OCI-LY1 (cell line): ENCODE measurements at regions not wholly inside any gene's neighbourhood (a gene's known extent, or its start where the extent isn't known, plus 50 kb on each side); places are given as distances from the start of the nearest gene placed in this dataset.

Experiments used
- H2AFZ ChIP-seq: fragments of 200-600 bp; sonication (generic), shearing (Covaris generic); 2 replicates; pipeline ENCODE4 v1.6.0; 2014; ENCODE audit warnings: antibody characterized with exemption, mild to moderate bottlenecking, low read length
- H3F3A ChIP-seq: fragments of 200-600 bp; sonication (generic), shearing (Covaris generic); 2 replicates; pipeline ENCODE4 v1.6.0; 2014; ENCODE audit warnings: mild to moderate bottlenecking, antibody characterized with exemption, low read length, moderate library complexity; ENCODE audit not compliant: insufficient read depth
- H3K27ac ChIP-seq: fragments of 200-600 bp; sonication (generic); 2 replicates; pipeline ENCODE4 v1.5.1; 2014; ENCODE audit warnings: low read length, mixed run types, mild to moderate bottlenecking, low read depth; ENCODE audit not compliant: poor library complexity, severe bottlenecking
- H3K27me3 ChIP-seq: fragments of 200-600 bp; sonication (generic); 2 replicates; pipeline ENCODE4 v1.6.0; 2014; ENCODE audit warnings: antibody characterized with exemption, mild to moderate bottlenecking, low read length, moderate library complexity; ENCODE audit not compliant: insufficient read depth
- H3K36me3 ChIP-seq: fragments of 200-600 bp; sonication (generic); 2 replicates; pipeline ENCODE4 v1.6.1; 2014; ENCODE audit warnings: mild to moderate bottlenecking, antibody characterized with exemption, low read length, moderate library complexity, mixed read lengths; ENCODE audit not compliant: insufficient read depth
- H3K4me1 ChIP-seq: fragments of 200-600 bp; sonication (generic); 2 replicates; pipeline ENCODE4 v1.5.1; 2014; ENCODE audit warnings: mild to moderate bottlenecking, low read length, moderate library complexity; ENCODE audit not compliant: insufficient read depth, severe bottlenecking
- H3K4me2 ChIP-seq: fragments of 200-600 bp; sonication (generic), shearing (Covaris generic); 2 replicates; pipeline ENCODE4 v1.6.1; 2014; ENCODE audit warnings: low read length
- H3K4me3 ChIP-seq: fragments of 200-600 bp; sonication (generic); 2 replicates; pipeline ENCODE4 v1.5.1; 2014; ENCODE audit warnings: low read length, low read depth, mild to moderate bottlenecking, mixed read lengths; ENCODE audit not compliant: poor library complexity, severe bottlenecking
- H3K79me2 ChIP-seq: fragments of 200-600 bp; shearing (Covaris generic); 2 replicates; pipeline ENCODE4 v1.6.1; 2016; ENCODE audit warnings: mixed run types, low read length, mixed read lengths; ENCODE audit not compliant: insufficient read depth
- H3K9ac ChIP-seq: fragments of 200-600 bp; sonication (generic), shearing (Covaris generic); 2 replicates; pipeline ENCODE4 v1.6.1; 2014; ENCODE audit warnings: mild to moderate bottlenecking, low read length, mixed read lengths
- H3K9me2 ChIP-seq: fragments of 200-600 bp; sonication (generic), shearing (Covaris generic); 2 replicates; pipeline ENCODE4 v1.6.1; 2014; ENCODE audit warnings: low read depth, mild to moderate bottlenecking, low read length, mixed read lengths
- H3K9me3 ChIP-seq: fragments of 200-600 bp; shearing (Covaris generic); 2 replicates; pipeline ENCODE4 v1.6.1; 2014; ENCODE audit warnings: low read length, mixed read lengths
- H4K20me1 ChIP-seq: fragments of 200-600 bp; sonication (generic), shearing (Covaris generic); 2 replicates; pipeline ENCODE4 v1.6.0; 2016; ENCODE audit warnings: mild to moderate bottlenecking, low read length; ENCODE audit not compliant: insufficient read depth
- EZH2 ChIP-seq: fragments of 200-600 bp; sonication (generic), shearing (Covaris generic); IDR thresholded peaks from 2 replicates; pipeline ENCODE4 v1.8.0; 2017; ENCODE audit warnings: borderline replicate concordance, mixed run types, mild to moderate bottlenecking, antibody characterized with exemption, low read length, moderate library complexity, mixed read lengths
- TF ChIP-seq, protein P1 (sequence below): fragments of 200-600 bp; sonication (generic), shearing (Covaris generic); IDR thresholded peaks from 2 replicates; pipeline ENCODE4 v1.5.1; 2017; ENCODE audit warnings: mild to moderate bottlenecking, antibody characterized with exemption, low read length, moderate library complexity, mixed read lengths

DNA sequence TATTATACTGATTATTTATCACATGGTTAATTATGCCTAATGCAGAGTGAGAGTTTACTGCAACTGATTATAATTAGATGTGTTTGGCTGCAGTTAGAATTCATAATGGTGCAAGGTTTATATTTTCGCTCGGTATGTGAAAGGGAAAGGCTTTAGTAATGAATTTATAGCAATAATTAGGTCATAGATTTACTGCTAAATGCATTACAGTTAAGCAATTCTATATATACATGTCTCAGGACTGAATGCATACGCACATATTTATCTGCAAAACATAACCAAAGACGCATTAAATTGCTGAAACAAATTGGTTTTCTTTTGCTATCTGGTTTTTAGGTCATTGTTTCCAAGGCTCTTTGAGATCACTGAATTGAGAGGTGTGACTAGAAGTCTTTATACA is 428.1 kb upstream of the PDE3A start:
- TF ChIP-seq, protein P1, sequence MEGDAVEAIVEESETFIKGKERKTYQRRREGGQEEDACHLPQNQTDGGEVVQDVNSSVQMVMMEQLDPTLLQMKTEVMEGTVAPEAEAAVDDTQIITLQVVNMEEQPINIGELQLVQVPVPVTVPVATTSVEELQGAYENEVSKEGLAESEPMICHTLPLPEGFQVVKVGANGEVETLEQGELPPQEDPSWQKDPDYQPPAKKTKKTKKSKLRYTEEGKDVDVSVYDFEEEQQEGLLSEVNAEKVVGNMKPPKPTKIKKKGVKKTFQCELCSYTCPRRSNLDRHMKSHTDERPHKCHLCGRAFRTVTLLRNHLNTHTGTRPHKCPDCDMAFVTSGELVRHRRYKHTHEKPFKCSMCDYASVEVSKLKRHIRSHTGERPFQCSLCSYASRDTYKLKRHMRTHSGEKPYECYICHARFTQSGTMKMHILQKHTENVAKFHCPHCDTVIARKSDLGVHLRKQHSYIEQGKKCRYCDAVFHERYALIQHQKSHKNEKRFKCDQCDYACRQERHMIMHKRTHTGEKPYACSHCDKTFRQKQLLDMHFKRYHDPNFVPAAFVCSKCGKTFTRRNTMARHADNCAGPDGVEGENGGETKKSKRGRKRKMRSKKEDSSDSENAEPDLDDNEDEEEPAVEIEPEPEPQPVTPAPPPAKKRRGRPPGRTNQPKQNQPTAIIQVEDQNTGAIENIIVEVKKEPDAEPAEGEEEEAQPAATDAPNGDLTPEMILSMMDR: no peak
- no peak for TF ChIP-seq EZH2
- Histone ChIP-seq H3F3A (no peaks in the 10 kb centered on the region), H3K9me2 (no peaks in the 10 kb centered on the region), H3K4me1 (no peaks in the 10 kb centered on the region), H4K20me1 (no peaks in the 10 kb centered on the region), H3K79me2 (no peaks in the 10 kb centered on the region), H3K4me2 (no peak overlapping the region), H2AFZ (no peak overlapping the region), H3K36me3 (no peaks in the 10 kb centered on the region), H3K9me3 (no peaks in the 10 kb centered on the region), H3K27ac (no peak overlapping the region), H3K4me3 (no peak overlapping the region), H3K27me3 (no peaks in the 10 kb centered on the region), H3K9ac (no peak overlapping the region)

DNA sequence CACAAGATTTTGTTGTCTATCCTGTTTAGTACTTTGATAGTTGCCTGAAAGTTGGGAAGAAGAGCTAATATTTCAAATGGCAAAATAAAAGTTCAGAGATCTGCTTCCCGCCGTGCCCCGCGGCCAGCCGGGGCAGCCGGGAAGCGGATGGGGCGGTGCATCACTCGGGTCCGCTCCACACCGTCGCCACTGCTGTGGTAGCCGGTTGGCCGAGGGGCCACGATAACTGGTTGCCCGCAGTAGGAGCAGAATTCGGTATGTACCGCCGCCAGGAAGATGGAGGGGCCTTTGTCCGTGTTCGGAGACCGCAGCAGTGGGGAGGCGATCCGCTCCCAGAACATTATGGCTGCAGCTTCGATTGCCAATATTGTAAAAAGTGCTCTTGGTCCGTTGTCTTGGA is 427.2 kb upstream of the PDE3A start:
- no peak overlapping the region for H2AFZ ChIP-seq
- no peaks in the 10 kb centered on the region for H3K4me1 ChIP-seq
- no peaks in the 10 kb centered on the region for H3K79me2 ChIP-seq
- H3K4me3 ChIP-seq: no peak overlapping the region
- H3K36me3 ChIP-seq: no peaks in the 10 kb centered on the region
- TF ChIP-seq, protein P1: no peak
- TF ChIP-seq EZH2: no peak
- H3F3A ChIP-seq: no peaks in the 10 kb centered on the region
- no peaks in the 10 kb centered on the region for H4K20me1 ChIP-seq
- H3K4me2 ChIP-seq: no peak overlapping the region
- H3K9me2 ChIP-seq: no peaks in the 10 kb centered on the region
- no peak overlapping the region for H3K9ac ChIP-seq
- no peaks in the 10 kb centered on the region for H3K9me3 ChIP-seq
- no peaks in the 10 kb centered on the region for H3K27me3 ChIP-seq
- H3K27ac ChIP-seq: no peak overlapping the region

DNA sequence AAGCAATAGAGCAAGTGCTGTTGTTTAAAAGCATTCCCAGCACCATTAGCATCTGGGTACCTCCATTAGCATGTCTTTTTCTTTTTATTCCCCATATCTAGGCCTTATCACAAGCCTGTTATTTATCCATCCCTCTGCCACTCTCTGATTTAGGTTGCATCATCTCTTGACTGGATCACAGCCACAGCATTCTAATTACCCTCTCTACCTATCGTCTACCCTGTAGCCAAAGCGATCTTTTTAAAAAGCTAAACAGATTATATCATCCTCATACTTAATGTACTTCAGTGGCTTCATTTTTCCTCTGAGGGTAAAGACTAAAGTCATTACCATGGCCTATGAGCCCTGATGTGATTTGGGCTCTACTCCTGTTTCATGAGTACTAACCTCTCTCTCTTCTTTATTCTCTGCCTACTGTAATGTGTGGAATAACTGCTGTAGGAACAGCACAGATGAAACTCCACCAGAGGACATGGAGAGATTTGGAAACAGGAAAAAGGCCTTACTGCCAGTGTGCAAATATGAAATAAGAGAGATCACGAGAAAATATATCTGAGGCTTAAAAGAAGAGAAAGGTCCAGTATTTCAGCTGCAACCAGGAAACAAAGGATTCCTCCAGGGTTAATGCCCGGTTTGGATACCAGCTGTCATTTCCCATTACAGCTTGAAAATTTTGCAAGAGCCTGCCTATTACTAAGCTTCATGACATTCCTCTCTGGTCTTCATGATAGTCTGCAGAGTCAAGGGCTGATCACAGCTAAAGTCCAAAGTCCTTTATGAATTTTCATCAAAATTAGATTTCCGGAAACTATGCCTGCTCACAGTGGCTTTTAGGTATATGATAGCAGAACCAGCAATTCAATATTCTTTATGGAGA is 422.5 kb upstream of the PDE3A start:
- H3K4me2 ChIP-seq: no peak overlapping the region
- H4K20me1 ChIP-seq: no peaks in the 10 kb centered on the region
- no peak overlapping the region for H3K27ac ChIP-seq
- H3K9me2 ChIP-seq: no peaks in the 10 kb centered on the region
- no peaks in the 10 kb centered on the region for H3F3A ChIP-seq
- no peak overlapping the region for H3K4me3 ChIP-seq
- H3K9ac ChIP-seq: no peak overlapping the region
- no peaks in the 10 kb centered on the region for H3K27me3 ChIP-seq
- no peaks in the 10 kb centered on the region for H3K79me2 ChIP-seq
- H3K36me3 ChIP-seq: no peaks in the 10 kb centered on the region
- no peak overlapping the region for H2AFZ ChIP-seq
- TF ChIP-seq EZH2: no peak
- TF ChIP-seq, protein P1: no peak
- no peaks in the 10 kb centered on the region for H3K4me1 ChIP-seq
- no peaks in the 10 kb centered on the region for H3K9me3 ChIP-seq
